ENCODE measurements at regions not wholly inside any gene's neighbourhood (a gene's known extent, or its start where the extent isn't known, plus 50 kb on each side); places are given as distances from the start of the nearest gene placed in this dataset.
"Not testable (repeated sequence)": the region's sequence is repeated elsewhere in the genome, so short reads cannot be mapped to it uniquely, and the experiment has no call there.

DNA sequence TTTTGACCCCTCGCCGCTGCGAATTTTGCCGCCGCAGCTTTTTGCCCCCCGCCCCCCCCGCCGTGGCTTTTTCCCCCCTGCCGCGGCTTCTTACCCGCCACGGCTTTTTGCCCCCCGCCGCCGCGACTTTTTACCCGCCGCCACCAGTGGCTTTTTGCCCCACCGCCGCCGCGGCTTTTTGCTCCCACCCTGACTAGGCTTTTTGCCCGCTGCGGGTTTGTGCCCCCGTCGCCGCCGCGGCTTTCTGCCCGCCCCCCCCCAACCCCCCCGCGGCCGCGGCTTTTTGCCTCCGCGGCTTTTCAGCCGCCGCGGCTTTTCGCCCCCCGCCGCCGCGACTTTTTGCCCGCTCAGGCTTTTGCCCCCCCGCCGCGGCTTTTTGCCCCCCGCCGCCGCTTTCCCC, 598.1 kb downstream of the GOLGA6L6 start:
- Histone ChIP-seq H3K9me3 (ENCODE audit: control insufficient read depth, low read length) (peaks cover 3% of the 10 kb centered on the region), H3K4me3 (ENCODE audit: insufficient read depth, low read depth, low read length, poor library complexity, severe bottlenecking) (no peak overlapping the region), H3K27me3 (replicated peaks; ENCODE audit: control insufficient read depth, insufficient read depth, low read length, poor library complexity, severe bottlenecking) (no peaks in the 10 kb centered on the region), H3K27ac (ENCODE audit: insufficient read depth, low read length, poor library complexity, severe bottlenecking) (no peak overlapping the region), H3K4me1 (ENCODE audit: control insufficient read depth, insufficient read depth, low read length, poor library complexity, severe bottlenecking) (no peaks in the 10 kb centered on the region), H3K36me3 (ENCODE audit: control insufficient read depth, insufficient read depth, low read length) (no peaks in the 10 kb centered on the region)
- DNase-seq: no peak

DNA sequence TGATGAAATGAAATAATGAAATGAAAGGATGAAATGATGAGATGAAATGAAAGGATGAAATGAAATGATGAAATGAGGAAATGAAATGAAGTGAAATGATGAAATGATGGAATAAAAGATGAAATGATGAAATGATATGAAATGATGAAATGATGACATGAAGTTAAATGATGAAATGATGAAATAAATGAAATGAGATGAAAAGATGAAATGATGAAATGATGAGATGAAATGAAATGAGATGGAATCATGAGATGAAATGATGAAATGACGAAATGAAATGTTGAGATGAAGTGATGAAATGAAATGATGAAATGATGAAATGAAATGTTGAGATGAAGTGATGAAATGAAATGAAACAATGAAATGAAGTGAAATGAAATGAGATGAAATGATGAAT, 638.3 kb downstream of the GOLGA6L6 start:
- H3K36me3 ChIP-seq (ENCODE audit: control insufficient read depth, insufficient read depth, low read length); H3K4me3 ChIP-seq (ENCODE audit: insufficient read depth, low read depth, low read length, poor library complexity, severe bottlenecking); H3K27me3 ChIP-seq (replicated peaks; ENCODE audit: control insufficient read depth, insufficient read depth, low read length, poor library complexity, severe bottlenecking); DNase-seq; H3K4me1 ChIP-seq (ENCODE audit: control insufficient read depth, insufficient read depth, low read length, poor library complexity, severe bottlenecking); H3K27ac ChIP-seq (ENCODE audit: insufficient read depth, low read length, poor library complexity, severe bottlenecking); H3K9me3 ChIP-seq (ENCODE audit: control insufficient read depth, low read length): not testable (repeated sequence)

DNA sequence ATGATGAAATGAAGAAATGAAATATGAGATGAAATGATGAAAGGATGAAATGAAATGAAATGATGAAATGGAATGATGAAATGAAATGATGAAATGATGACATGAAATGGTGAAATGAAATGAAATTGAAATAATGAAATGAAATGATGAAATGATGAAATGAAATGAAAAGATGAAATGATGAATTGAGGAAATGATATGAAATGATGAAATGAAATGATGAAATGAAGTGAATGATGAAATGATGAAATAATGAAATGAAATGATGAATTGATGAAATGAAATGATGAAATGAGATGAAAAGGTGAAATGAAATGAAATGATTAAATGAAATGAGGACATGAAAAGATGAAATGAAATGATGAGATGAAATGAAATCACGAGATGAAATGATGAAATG, 639.2 kb downstream of the GOLGA6L6 start:
- H3K27me3 ChIP-seq (replicated peaks; ENCODE audit: control insufficient read depth, insufficient read depth, low read length, poor library complexity, severe bottlenecking); H3K4me3 ChIP-seq (ENCODE audit: insufficient read depth, low read depth, low read length, poor library complexity, severe bottlenecking); H3K4me1 ChIP-seq (ENCODE audit: control insufficient read depth, insufficient read depth, low read length, poor library complexity, severe bottlenecking); H3K36me3 ChIP-seq (ENCODE audit: control insufficient read depth, insufficient read depth, low read length); H3K9me3 ChIP-seq (ENCODE audit: control insufficient read depth, low read length); DNase-seq; H3K27ac ChIP-seq (ENCODE audit: insufficient read depth, low read length, poor library complexity, severe bottlenecking): not testable (repeated sequence)

DNA sequence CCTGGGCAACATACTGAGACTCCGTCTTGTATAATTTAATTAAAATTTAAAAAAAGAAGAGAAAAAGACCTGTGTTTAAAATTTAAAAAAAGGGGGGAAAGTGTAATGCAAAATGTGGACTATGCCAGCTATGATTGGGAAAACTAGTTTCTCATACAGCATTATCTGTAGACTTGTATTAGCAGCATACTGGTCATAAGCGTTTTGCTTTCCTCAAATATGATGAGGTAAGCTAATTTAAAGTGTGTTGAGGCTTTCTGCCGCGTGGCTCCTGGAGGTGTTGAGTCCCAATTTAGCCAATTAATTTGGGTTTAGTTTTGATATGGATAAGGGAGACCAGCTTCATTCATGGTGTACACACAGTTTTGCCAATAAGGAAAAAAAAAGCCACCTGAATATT, 640.2 kb downstream of the GOLGA6L6 start:
- H3K4me3 ChIP-seq (ENCODE audit: insufficient read depth, low read depth, low read length, poor library complexity, severe bottlenecking); H3K9me3 ChIP-seq (ENCODE audit: control insufficient read depth, low read length); H3K27ac ChIP-seq (ENCODE audit: insufficient read depth, low read length, poor library complexity, severe bottlenecking): not testable (repeated sequence)

DNA sequence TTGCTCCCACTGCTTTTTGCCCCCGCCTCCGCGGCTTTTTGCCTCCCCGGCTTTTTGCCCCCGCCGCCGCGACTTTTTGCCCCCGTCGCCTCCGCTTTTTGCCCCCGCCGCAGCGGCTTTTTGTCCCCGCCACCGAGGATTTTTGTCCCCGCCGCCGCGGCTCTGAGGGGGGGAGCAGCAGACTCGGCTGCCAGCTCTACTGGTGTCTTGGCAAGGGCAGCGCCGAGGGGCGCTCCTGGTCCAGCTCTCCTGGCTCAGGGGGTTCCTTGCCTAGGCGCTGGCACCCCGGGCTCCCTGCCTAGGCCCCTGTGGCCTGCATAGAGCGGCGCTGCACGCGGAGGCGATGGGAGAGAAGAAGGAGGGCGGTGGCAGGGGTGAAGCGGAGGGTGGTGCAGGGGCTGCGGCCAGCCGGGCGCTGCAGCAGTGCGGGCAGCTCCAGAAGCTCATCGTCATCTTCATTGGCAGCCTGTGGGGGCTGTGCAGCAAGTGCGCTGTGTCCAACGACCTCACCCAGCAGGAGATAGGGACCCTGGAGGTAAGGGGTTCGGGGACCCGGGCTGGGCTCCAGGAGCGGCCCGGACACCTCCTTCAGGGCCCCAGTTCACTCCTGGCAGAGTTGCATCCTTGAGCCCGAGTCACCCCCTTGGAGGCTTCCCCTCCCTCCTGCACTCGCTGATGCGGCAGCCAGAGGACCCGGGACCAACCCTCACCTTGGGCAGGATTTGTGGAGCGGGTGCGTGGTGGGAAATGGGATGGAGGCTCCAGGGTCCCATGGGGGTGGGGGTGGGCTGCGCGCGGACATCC, 642.4 kb downstream of the GOLGA6L6 start:
- Histone ChIP-seq H3K4me3 (ENCODE audit: insufficient read depth, low read depth, low read length, poor library complexity, severe bottlenecking) (no peak overlapping the region), H3K9me3 (ENCODE audit: control insufficient read depth, low read length) (no peaks in the 10 kb centered on the region), H3K27ac (ENCODE audit: insufficient read depth, low read length, poor library complexity, severe bottlenecking) (no peak overlapping the region), H3K36me3 (ENCODE audit: control insufficient read depth, insufficient read depth, low read length) (no peaks in the 10 kb centered on the region), H3K27me3 (replicated peaks; ENCODE audit: control insufficient read depth, insufficient read depth, low read length, poor library complexity, severe bottlenecking) (no peaks in the 10 kb centered on the region), H3K4me1 (ENCODE audit: control insufficient read depth, insufficient read depth, low read length, poor library complexity, severe bottlenecking) (no peaks in the 10 kb centered on the region)
- no peak for DNase-seq

More for the DNA sequence above, 640.2 kb downstream of the GOLGA6L6 start:
- H3K36me3 ChIP-seq (ENCODE audit: control insufficient read depth, insufficient read depth, low read length); DNase-seq; H3K27me3 ChIP-seq (replicated peaks; ENCODE audit: control insufficient read depth, insufficient read depth, low read length, poor library complexity, severe bottlenecking); H3K4me1 ChIP-seq (ENCODE audit: control insufficient read depth, insufficient read depth, low read length, poor library complexity, severe bottlenecking): not testable (repeated sequence)

DNA sequence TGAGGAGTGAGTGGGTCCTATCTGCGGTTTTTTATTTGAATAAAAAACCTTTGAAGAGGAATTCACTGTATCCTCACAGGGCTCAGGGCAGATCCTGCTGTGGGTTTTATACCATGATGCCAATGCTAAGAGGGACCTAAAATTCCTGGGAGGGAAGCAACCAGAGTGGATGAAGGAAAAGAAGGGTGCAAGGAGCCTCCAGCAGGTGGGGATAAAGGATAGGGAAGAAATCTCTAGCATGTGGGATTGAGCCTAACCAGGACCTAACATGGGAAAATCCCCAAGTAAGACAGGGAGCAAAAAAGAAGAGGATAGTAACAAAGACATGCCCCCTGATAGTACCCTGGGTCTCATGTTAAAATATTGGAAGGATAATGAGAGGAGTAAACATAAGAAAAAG, 652.8 kb downstream of the GOLGA6L6 start:
- H3K27ac ChIP-seq (ENCODE audit: insufficient read depth, low read length, poor library complexity, severe bottlenecking); H3K36me3 ChIP-seq (ENCODE audit: control insufficient read depth, insufficient read depth, low read length); H3K27me3 ChIP-seq (replicated peaks; ENCODE audit: control insufficient read depth, insufficient read depth, low read length, poor library complexity, severe bottlenecking); H3K4me3 ChIP-seq (ENCODE audit: insufficient read depth, low read depth, low read length, poor library complexity, severe bottlenecking); H3K9me3 ChIP-seq (ENCODE audit: control insufficient read depth, low read length); DNase-seq; H3K4me1 ChIP-seq (ENCODE audit: control insufficient read depth, insufficient read depth, low read length, poor library complexity, severe bottlenecking): not testable (repeated sequence)

DNA sequence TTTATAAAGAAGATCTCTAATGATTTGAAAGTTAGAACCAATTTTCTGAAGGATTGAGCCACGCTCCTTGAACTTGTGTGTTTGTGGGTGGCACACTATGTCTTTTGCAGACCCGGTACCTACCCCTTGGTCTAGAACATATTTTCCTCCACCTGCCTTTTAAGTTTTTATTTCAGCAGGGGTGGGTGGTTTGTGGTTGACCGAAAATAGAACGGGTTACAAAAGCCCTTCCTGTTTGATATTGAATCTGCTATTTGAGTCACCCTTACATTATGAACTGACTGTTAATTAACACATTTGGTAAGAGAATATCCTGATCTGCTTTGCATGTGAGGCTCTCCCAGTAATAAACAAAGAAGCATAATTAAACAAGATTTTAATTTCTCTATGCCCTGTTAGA, 697.5 kb downstream of the GOLGA6L6 start:
- not testable (repeated sequence) for H3K4me3 ChIP-seq (ENCODE audit: insufficient read depth, low read depth, low read length, poor library complexity, severe bottlenecking); H3K27me3 ChIP-seq (replicated peaks; ENCODE audit: control insufficient read depth, insufficient read depth, low read length, poor library complexity, severe bottlenecking); DNase-seq; H3K4me1 ChIP-seq (ENCODE audit: control insufficient read depth, insufficient read depth, low read length, poor library complexity, severe bottlenecking); H3K27ac ChIP-seq (ENCODE audit: insufficient read depth, low read length, poor library complexity, severe bottlenecking); H3K9me3 ChIP-seq (ENCODE audit: control insufficient read depth, low read length); H3K36me3 ChIP-seq (ENCODE audit: control insufficient read depth, insufficient read depth, low read length)

Data from effector memory CD4-positive, alpha-beta T cell (primary cell).